ENCODE measurements at regions not wholly inside any gene's neighbourhood (a gene's known extent, or its start where the extent isn't known, plus 50 kb on each side); places are given as distances from the start of the nearest gene placed in this dataset.

- DNase-seq (ENCODE audit: low read depth), result no peak
- no peak for TF ChIP-seq CTCF (IDR thresholded peaks at IDR 0.05; ENCODE audit: insufficient read depth, low read depth, low read length, missing control alignments)
- H3K4me3 ChIP-seq (ENCODE audit: low read length), result no peak overlapping the region
Observed at GRCh38 chr13:108036411-108036932, 178.9 kb downstream of the LIG4 start.

- no peak for TF ChIP-seq CTCF (IDR thresholded peaks at IDR 0.05; ENCODE audit: insufficient read depth, low read depth, low read length, missing control alignments)
Observed at GRCh38 chr13:108034909-108035410, 180.4 kb downstream of the LIG4 start.

GRCh38 chr13:108033800-108034707 is 181.3 kb downstream of the LIG4 start:
- peak; percentile 28 for DNase-seq (ENCODE audit: low read depth)
- no peak for TF ChIP-seq CTCF (IDR thresholded peaks at IDR 0.05; ENCODE audit: insufficient read depth, low read depth, low read length, missing control alignments)
- H3K4me3 ChIP-seq (ENCODE audit: low read length), result no peak overlapping the region

More at GRCh38 chr13:108034909-108035410, 180.4 kb downstream of the LIG4 start:
- no peak for DNase-seq (ENCODE audit: low read depth)
- no peak overlapping the region for H3K4me3 ChIP-seq (ENCODE audit: low read length)

- no peak for DNase-seq (ENCODE audit: low read depth)
- no peak for TF ChIP-seq CTCF (IDR thresholded peaks at IDR 0.05; ENCODE audit: insufficient read depth, low read depth, low read length, missing control alignments)
- H3K4me3 ChIP-seq (ENCODE audit: low read length), result no peak overlapping the region
Observed at GRCh38 chr13:108031865-108032264, 183.5 kb downstream of the LIG4 start.

- TF ChIP-seq CTCF (IDR thresholded peaks at IDR 0.05; ENCODE audit: insufficient read depth, low read depth, low read length, missing control alignments), result no peak
- no peak for DNase-seq (ENCODE audit: low read depth)
- H3K4me3 ChIP-seq (ENCODE audit: low read length), result no peak overlapping the region
Observed at GRCh38 chr13:108030769-108031168, 184.6 kb downstream of the LIG4 start.

GRCh38 chr13:108026680-108027410 is 188.5 kb downstream of the LIG4 start:
- H3K4me3 ChIP-seq (ENCODE audit: low read length), result no peak overlapping the region
- TF ChIP-seq CTCF (IDR thresholded peaks at IDR 0.05; ENCODE audit: insufficient read depth, low read depth, low read length, missing control alignments), result no peak
- no peak for DNase-seq (ENCODE audit: low read depth)
